GM12878 (cell line): ENCODE measurements at regions not wholly inside any gene's neighbourhood (a gene's known extent, or its start where the extent isn't known, plus 50 kb on each side); places are given as distances from the start of the nearest gene placed in this dataset.

Experiments used
- ATAC-seq: fragments of 200-7000 bp; cut with Tn5 transposase; 3 replicates; pipeline ENCODE4 v1.9.1; 2020; ENCODE audit warnings: mild to moderate bottlenecking, moderate library complexity
- BruUV-seq: library from RNA; stranded (reverse); fragments of 400-500 nt; replicated peaks from 2 replicates; lab custom pipeline; 2021; lab: Mats Ljungman, UMichigan
- CTCF ChIA-PET: fragments of 300-600 bp; sonication (Branson Sonifier 250); formaldehyde crosslinking; extraction: SDS; loops from one replicate; lab custom pipeline; 2021; ENCODE audit warnings: inconsistent platforms; lab: Yijun Ruan, JAX
- POLR2A ChIA-PET: fragments of 350-600 bp; formaldehyde crosslinking; extraction: SDS; loops from one replicate; lab custom pipeline; 2021; ENCODE audit warnings: inconsistent platforms; lab: Charles Lee
- RAD21 ChIA-PET: fragments of 300-600 bp; sonication (Branson Sonifier 250); formaldehyde crosslinking; loops from one replicate; lab custom pipeline; 2023; ENCODE audit warnings: antibody characterized with exemption; ENCODE audit not compliant: unreplicated experiment; lab: Charles Lee
- SMC1A ChIA-PET: fragments of 300-600 bp; sonication (Branson Sonifier 250); formaldehyde crosslinking; loops from one replicate; lab custom pipeline; 2023; ENCODE audit not compliant: unreplicated experiment, uncharacterized antibody; lab: Charles Lee
- DNase-seq: peaks from one replicate; pipeline ENCODE4 v3.0.0-alpha.2; 2011; ENCODE audit warnings: low read depth, low spot score
- FAIRE-seq: peaks from 3 replicates; lab custom pipeline; 2011; peaks lifted over from hg19 to GRCh38; lab: Jason Lieb, UNC
- H2AFZ ChIP-seq: 2 replicates; pipeline ENCODE4 v1.6.0; 2011; ENCODE audit warnings: low read depth, low read length, control low read depth; ENCODE audit not compliant: control insufficient read depth
- H3K27ac ChIP-seq: 2 replicates; pipeline ENCODE4 v1.5.1; 2011; ENCODE audit warnings: control low read depth; ENCODE audit not compliant: control insufficient read depth, insufficient read depth
- H3K27me3 ChIP-seq, 2 experiments: replicated peaks in 1 of 2; 2 replicates each; pipeline versions ENCODE4 v1.6.0 to v1.6.1; 2011; ENCODE audit warnings: low read length in 1 of 2; ENCODE audit not compliant: control insufficient read depth in 2 of 2, insufficient read depth in 2 of 2
- H3K36me3 ChIP-seq, 2 experiments: 2 replicates each; pipeline ENCODE4 v1.5.1; 2011; ENCODE audit warnings: low read length in 1 of 2; ENCODE audit not compliant: control insufficient read depth in 2 of 2, insufficient read depth in 2 of 2
- H3K4me1 ChIP-seq: 2 replicates; pipeline ENCODE4 v1.6.1; 2011; ENCODE audit warnings: mild to moderate bottlenecking, low read length, moderate library complexity, mixed read lengths; ENCODE audit not compliant: control insufficient read depth, insufficient read depth
- H3K4me2 ChIP-seq: 2 replicates; pipeline ENCODE4 v1.6.0; 2011; ENCODE audit warnings: control low read depth; ENCODE audit not compliant: control insufficient read depth, insufficient read depth
- H3K4me3 ChIP-seq: fragments of 200-600 bp; sonication (generic); 2 replicates; pipeline ENCODE4 v1.5.1; 2016
- H3K79me2 ChIP-seq: 2 replicates; pipeline ENCODE4 v1.6.0; 2011; ENCODE audit warnings: low read length; ENCODE audit not compliant: control insufficient read depth, insufficient read depth
- H3K9ac ChIP-seq: 2 replicates; pipeline ENCODE4 v1.8.0; 2011; ENCODE audit warnings: low read length, control low read depth, mixed read lengths; ENCODE audit not compliant: control insufficient read depth, insufficient read depth
- H3K9me3 ChIP-seq: replicated peaks from 3 replicates; pipeline ENCODE4 v1.5.1; 2011; ENCODE audit warnings: mild to moderate bottlenecking, low read length; ENCODE audit not compliant: control insufficient read depth, insufficient read depth
- H4K20me1 ChIP-seq: 2 replicates; pipeline ENCODE4 v1.6.0; 2011; ENCODE audit not compliant: control insufficient read depth, insufficient read depth
- EED ChIP-seq: sonication (generic); IDR thresholded peaks from 2 replicates; pipeline ENCODE4 v1.6.1; 2016; ENCODE audit warnings: antibody characterized with exemption, low read depth
- EZH2 ChIP-seq: IDR thresholded peaks from 2 replicates; pipeline ENCODE4 v1.6.1; 2012; ENCODE audit warnings: low read depth, mild to moderate bottlenecking, control low read depth, inconsistent platforms, low read length, borderline replicate concordance; ENCODE audit not compliant: control insufficient read depth
- NR2C2 ChIP-seq: IDR thresholded peaks from 2 replicates; pipeline ENCODE4 v1.6.1; 2011; ENCODE audit warnings: borderline replicate concordance, low read depth; ENCODE audit not compliant: control insufficient read depth, insufficient read length
- POU2F2 ChIP-seq: IDR thresholded peaks from 3 replicates; pipeline ENCODE4 v1.6.1; 2011; ENCODE audit warnings: low read depth, mild to moderate bottlenecking, low read length, borderline replicate concordance
- RUNX3 ChIP-seq: IDR thresholded peaks from 2 replicates; pipeline ENCODE4 v1.6.1; 2012; ENCODE audit warnings: low read length, inconsistent platforms
- TCF3 ChIP-seq: IDR thresholded peaks from 2 replicates; pipeline ENCODE4 v1.6.1; 2012; ENCODE audit warnings: low read depth, mild to moderate bottlenecking, low read length, borderline replicate concordance; ENCODE audit not compliant: insufficient read depth
- ZZZ3 ChIP-seq: IDR thresholded peaks from 2 replicates; pipeline ENCODE4 v1.6.1; 2011; ENCODE audit warnings: low read depth; ENCODE audit not compliant: control insufficient read depth, insufficient read length
- WGBS: methylation state at CpG from one replicate; pipeline ENCODE4 v1.1.6; 2016; ENCODE audit warnings: low lambda C conversion rate; ENCODE audit not compliant: insufficient replicate concordance, insufficient coverage; ENCODE audit errors: missing lambda C conversion rate; 5-methylcytosine and 5-hydroxymethylcytosine counted together
- in situ Hi-C: fragments of 300-500 bp; cut with MboI; formaldehyde crosslinking; loops from 9 replicates; pipeline ENCODE4 v1.14.3; 2018; ENCODE audit warnings: mixed read lengths
- intact Hi-C: fragments of 100-400 bp; cut with micrococcal nuclease; formaldehyde crosslinking; loops from one replicate; pipeline ENCODE4 v1.14.2; 2022; ENCODE audit not compliant: unreplicated experiment
- TF ChIP-seq, protein P1 (sequence below): fragments of 450-650 bp; IDR thresholded peaks from 2 replicates; pipeline ENCODE4 v1.6.1; 2017; ENCODE audit warnings: mild to moderate bottlenecking, low read depth, inconsistent platforms; ENCODE audit not compliant: poor library complexity, severe bottlenecking
- TF ChIP-seq, protein P2 (sequence below): fragments of 450-650 bp; IDR thresholded peaks from 2 replicates; pipeline ENCODE4 v1.6.1; 2018; ENCODE audit warnings: mild to moderate bottlenecking, low read depth, moderate library complexity; ENCODE audit not compliant: partially characterized antibody
- TF ChIP-seq, protein P3 (sequence below): fragments of 450-650 bp; IDR thresholded peaks from 2 replicates; pipeline ENCODE4 v1.6.1; 2017; ENCODE audit warnings: mild to moderate bottlenecking, moderate library complexity

DNA sequence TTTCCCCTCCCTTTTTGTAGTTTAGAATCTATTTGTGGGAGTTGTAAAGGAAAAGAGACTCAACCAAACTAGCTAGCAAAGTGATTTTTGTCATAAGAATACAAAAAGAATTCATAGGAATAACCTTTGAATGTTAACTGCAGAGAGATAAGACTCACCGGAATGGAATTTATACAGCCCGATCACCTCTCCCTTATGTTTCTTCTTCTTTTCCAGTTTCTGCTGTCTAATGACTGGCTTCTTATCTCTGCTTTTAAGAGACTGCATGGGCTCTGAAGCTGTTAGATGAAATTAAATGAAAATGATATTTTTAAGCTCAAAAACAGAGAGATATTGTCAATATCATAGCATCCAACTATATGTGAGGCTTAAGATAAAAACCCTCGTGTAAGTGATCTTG is 1095.9 kb downstream of the REEP3 start (continued):
- no peak for TF ChIP-seq NR2C2
- no peak for TF ChIP-seq POU2F2
- TF ChIP-seq RUNX3: no peak
- TF ChIP-seq, protein P1, sequence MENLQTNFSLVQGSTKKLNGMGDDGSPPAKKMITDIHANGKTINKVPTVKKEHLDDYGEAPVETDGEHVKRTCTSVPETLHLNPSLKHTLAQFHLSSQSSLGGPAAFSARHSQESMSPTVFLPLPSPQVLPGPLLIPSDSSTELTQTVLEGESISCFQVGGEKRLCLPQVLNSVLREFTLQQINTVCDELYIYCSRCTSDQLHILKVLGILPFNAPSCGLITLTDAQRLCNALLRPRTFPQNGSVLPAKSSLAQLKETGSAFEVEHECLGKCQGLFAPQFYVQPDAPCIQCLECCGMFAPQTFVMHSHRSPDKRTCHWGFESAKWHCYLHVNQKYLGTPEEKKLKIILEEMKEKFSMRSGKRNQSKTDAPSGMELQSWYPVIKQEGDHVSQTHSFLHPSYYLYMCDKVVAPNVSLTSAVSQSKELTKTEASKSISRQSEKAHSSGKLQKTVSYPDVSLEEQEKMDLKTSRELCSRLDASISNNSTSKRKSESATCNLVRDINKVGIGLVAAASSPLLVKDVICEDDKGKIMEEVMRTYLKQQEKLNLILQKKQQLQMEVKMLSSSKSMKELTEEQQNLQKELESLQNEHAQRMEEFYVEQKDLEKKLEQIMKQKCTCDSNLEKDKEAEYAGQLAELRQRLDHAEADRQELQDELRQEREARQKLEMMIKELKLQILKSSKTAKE: no peak
- TF ChIP-seq ZZZ3: no peak
- TF ChIP-seq TCF3: no peak

DNA sequence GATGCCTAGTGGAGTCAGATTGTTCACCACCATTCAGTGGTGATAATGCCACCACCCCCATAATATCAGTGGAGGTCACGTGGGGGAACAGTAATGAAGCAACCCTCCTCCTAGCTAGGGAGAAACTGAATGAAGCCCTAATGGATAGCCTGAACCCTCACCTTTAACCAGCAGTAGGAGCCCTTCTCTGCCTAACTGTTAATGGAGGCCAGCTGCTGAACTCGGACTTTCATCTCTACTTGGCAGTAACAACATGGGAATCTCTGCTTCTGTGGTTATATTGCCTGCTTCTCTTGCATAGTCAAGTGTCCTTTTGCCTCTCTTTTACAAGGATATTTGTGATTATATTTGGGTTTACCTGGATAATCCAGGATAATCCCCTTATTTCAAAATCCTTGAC is 1097.9 kb downstream of the REEP3 start:
- ChIA-PET SMC1A (no interaction called here), POLR2A (no interaction called here), CTCF (no interaction called here), RAD21 (no interaction called here)
- Histone ChIP-seq H3K27me3 (no peaks in the 10 kb centered on the region), H3K9ac (no peak overlapping the region), H3K4me1 (no peaks in the 10 kb centered on the region), H3K4me3 (no peak overlapping the region), H3K9me3 (no peaks in the 10 kb centered on the region), H2AFZ (no peak overlapping the region), H3K4me2 (no peak overlapping the region), H3K27ac (no peak overlapping the region), H3K36me3 (no peaks in the 10 kb centered on the region), H3K79me2 (no peaks in the 10 kb centered on the region), H4K20me1 (no peaks in the 10 kb centered on the region)
- ATAC-seq: no peak
- in situ Hi-C loops (no loop called here), intact Hi-C loops (no loop called here)
- WGBS: 0% methylated on average over 2 of the region's 2 CpGs
- no peak for FAIRE-seq
- DNase-seq: no peak
- TF ChIP-seq, protein P2, sequence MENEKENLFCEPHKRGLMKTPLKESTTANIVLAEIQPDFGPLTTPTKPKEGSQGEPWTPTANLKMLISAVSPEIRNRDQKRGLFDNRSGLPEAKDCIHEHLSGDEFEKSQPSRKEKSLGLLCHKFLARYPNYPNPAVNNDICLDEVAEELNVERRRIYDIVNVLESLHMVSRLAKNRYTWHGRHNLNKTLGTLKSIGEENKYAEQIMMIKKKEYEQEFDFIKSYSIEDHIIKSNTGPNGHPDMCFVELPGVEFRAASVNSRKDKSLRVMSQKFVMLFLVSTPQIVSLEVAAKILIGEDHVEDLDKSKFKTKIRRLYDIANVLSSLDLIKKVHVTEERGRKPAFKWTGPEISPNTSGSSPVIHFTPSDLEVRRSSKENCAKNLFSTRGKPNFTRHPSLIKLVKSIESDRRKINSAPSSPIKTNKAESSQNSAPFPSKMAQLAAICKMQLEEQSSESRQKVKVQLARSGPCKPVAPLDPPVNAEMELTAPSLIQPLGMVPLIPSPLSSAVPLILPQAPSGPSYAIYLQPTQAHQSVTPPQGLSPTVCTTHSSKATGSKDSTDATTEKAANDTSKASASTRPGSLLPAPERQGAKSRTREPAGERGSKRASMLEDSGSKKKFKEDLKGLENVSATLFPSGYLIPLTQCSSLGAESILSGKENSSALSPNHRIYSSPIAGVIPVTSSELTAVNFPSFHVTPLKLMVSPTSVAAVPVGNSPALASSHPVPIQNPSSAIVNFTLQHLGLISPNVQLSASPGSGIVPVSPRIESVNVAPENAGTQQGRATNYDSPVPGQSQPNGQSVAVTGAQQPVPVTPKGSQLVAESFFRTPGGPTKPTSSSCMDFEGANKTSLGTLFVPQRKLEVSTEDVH: no peak
- TF ChIP-seq EZH2: no peak
- TF ChIP-seq POU2F2: no peak
- TF ChIP-seq, protein P3, sequence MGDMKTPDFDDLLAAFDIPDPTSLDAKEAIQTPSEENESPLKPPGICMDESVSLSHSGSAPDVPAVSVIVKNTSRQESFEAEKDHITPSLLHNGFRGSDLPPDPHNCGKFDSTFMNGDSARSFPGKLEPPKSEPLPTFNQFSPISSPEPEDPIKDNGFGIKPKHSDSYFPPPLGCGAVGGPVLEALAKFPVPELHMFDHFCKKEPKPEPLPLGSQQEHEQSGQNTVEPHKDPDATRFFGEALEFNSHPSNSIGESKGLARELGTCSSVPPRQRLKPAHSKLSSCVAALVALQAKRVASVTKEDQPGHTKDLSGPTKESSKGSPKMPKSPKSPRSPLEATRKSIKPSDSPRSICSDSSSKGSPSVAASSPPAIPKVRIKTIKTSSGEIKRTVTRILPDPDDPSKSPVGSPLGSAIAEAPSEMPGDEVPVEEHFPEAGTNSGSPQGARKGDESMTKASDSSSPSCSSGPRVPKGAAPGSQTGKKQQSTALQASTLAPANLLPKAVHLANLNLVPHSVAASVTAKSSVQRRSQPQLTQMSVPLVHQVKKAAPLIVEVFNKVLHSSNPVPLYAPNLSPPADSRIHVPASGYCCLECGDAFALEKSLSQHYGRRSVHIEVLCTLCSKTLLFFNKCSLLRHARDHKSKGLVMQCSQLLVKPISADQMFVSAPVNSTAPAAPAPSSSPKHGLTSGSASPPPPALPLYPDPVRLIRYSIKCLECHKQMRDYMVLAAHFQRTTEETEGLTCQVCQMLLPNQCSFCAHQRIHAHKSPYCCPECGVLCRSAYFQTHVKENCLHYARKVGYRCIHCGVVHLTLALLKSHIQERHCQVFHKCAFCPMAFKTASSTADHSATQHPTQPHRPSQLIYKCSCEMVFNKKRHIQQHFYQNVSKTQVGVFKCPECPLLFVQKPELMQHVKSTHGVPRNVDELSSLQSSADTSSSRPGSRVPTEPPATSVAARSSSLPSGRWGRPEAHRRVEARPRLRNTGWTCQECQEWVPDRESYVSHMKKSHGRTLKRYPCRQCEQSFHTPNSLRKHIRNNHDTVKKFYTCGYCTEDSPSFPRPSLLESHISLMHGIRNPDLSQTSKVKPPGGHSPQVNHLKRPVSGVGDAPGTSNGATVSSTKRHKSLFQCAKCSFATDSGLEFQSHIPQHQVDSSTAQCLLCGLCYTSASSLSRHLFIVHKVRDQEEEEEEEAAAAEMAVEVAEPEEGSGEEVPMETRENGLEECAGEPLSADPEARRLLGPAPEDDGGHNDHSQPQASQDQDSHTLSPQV: no peak
- no peak for TF ChIP-seq EED
- no TSS peak for BruUV-seq
